22Rv1 (cell line): ENCODE measurements at regions not wholly inside any gene's neighbourhood (a gene's known extent, or its start where the extent isn't known, plus 50 kb on each side); places are given as distances from the start of the nearest gene placed in this dataset.

Experiments used
- CTCF ChIP-seq: fragments of 450-650 bp; IDR thresholded peaks from 2 replicates; pipeline ENCODE4 v1.5.1; 2017; ENCODE audit warnings: mild to moderate bottlenecking
- ZFX ChIP-seq: fragments of 450-650 bp; IDR thresholded peaks from 2 replicates; pipeline ENCODE4 v1.6.1; 2017; ENCODE audit warnings: antibody characterized with exemption, borderline replicate concordance

- TF ChIP-seq CTCF (no peak), ZFX (no peak)
These were observed 77.5 kb upstream of the NPVF start for GRCh38 chr7:25305831-25306230.
